ENCODE measurements at regions not wholly inside any gene's neighbourhood (a gene's known extent, or its start where the extent isn't known, plus 50 kb on each side); places are given as distances from the start of the nearest gene placed in this dataset.

GRCh38 chr10:133027482-133027881 is 60.2 kb upstream of the ADGRA1 start:
- TF ChIP-seq CTCF (IDR thresholded peaks at IDR 0.05) (no peak), POLR2A (IDR thresholded peaks at IDR 0.05) (no peak)
